SK-MEL-5 (cell line): ENCODE measurements at regions not wholly inside any gene's neighbourhood (a gene's known extent, or its start where the extent isn't known, plus 50 kb on each side); places are given as distances from the start of the nearest gene placed in this dataset.

Experiments
- DNase-seq: peaks from one replicate; pipeline ENCODE4 v3.0.0-alpha.2; 2016; ENCODE audit warnings: low read depth, low spot score
- in situ Hi-C: cut with HindIII; loops from 2 replicates; pipeline ENCODE4 v1.10.0; 2016; ENCODE audit warnings: low sequenced_read_pairs, high pct_unique_total_duplicates, low pct_unique_long_range_greater_than_20kb

GRCh38 chr4:138047290-138047689 lies 194.9 kb downstream of the SLC7A11 start:
- no peak for DNase-seq
- in situ Hi-C loops = no loop called here

GRCh38 chr4:138045036-138045435 lies 197.1 kb downstream of the SLC7A11 start:
- in situ Hi-C loops = no loop called here
- DNase-seq = no peak

- in situ Hi-C loops = no loop called here
- DNase-seq = no peak
These were observed 203.1 kb downstream of the SLC7A11 start for GRCh38 chr4:138039010-138039409.

DNA sequence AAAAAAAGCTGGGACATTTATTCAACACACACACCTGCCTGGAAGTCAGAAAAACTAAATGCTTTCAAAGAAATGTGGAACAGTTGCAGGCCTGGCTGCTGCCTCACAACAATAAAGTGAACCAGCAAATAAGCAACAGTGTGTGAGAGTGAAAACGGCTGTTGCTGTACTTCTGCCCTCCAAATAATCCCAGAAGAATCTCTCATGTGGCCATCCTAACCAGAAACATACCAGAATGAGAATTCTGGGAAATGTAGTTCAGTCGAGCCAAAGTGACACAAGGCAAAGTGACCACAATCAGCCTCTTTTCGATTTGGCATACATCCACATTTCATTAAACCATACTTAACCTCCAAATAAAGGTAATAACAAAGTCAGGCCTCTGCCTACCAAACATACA lies 204.5 kb downstream of the SLC7A11 start:
- in situ Hi-C loops = no loop called here
- peak; percentile 16 for DNase-seq

- peak; percentile 70 for DNase-seq
- in situ Hi-C loops = no loop called here
These were observed 206.3 kb downstream of the SLC7A11 start for GRCh38 chr4:138035781-138036258.

- in situ Hi-C loops = no loop called here
- DNase-seq = no peak
These were observed 207.3 kb downstream of the SLC7A11 start for GRCh38 chr4:138034871-138035270.

- no peak for DNase-seq
- in situ Hi-C loops = no loop called here
These were observed 209.9 kb downstream of the SLC7A11 start for GRCh38 chr4:138032222-138032621.

DNA sequence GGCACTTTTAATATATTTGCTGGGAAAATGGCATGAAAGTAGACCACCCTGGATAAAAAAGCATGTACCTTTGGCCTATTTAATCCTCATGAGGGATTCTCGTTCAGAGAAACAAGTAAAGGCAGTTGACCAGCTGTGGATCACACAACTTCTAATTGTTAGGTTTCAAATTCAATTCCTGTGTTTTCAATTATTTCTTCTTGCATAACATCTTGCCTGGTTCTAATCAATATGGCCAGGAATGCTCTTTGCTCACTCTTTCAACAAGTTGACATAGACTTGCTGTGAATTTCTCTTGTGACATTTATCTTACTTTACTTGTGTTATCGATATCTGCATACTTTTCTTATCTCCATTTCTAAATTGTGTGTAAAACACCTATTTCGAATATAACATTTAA lies 211.8 kb downstream of the SLC7A11 start:
- in situ Hi-C loops = no loop called here
- no peak for DNase-seq

DNA sequence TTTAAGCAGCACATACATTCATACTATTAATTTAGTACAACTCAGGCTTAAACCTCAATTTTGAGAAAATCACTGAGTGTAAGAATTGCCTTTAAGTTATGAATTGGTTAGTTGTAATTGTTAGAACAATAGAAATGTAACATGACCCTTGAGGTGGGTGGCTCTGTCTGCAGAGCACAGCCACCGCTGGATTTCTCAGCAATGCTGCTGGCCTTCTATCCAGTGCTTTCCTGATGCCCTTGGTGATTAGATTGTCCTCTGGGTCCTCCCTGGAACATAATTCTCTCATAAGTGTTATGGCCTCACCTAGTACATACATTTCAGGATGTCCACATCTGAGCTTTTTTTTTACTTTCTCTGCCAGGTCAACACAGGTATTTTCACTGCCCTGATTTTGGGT lies 213.2 kb downstream of the SLC7A11 start:
- in situ Hi-C loops = no loop called here
- no peak for DNase-seq

- in situ Hi-C loops = no loop called here
- no peak for DNase-seq
These were observed 220.9 kb downstream of the SLC7A11 start for GRCh38 chr4:138021139-138021830.

GRCh38 chr4:138014590-138015288 lies 227.4 kb downstream of the SLC7A11 start:
- in situ Hi-C loops = no loop called here

DNA sequence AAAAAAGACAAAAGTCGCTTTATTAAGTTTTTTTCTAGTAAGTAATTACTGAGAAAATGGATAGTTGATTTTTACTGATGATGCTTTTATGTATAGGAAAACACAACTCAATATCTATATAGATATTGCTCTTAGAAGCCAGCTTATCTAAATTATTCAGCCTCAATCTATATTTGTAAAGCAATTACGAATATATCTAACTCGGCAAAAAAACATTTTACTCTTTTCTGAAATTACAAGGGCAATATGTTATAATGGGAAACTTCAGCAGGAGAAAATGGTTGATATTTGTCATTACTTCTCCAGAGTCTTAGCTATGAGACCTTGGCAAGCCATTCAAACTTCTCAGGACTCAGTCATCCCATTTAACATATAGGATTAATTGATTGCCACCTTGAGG lies 228.5 kb downstream of the SLC7A11 start:
- DNase-seq = no peak
- in situ Hi-C loops = no loop called here

More at GRCh38 chr4:138014590-138015288, 227.4 kb downstream of the SLC7A11 start:
- DNase-seq = no peak

DNA sequence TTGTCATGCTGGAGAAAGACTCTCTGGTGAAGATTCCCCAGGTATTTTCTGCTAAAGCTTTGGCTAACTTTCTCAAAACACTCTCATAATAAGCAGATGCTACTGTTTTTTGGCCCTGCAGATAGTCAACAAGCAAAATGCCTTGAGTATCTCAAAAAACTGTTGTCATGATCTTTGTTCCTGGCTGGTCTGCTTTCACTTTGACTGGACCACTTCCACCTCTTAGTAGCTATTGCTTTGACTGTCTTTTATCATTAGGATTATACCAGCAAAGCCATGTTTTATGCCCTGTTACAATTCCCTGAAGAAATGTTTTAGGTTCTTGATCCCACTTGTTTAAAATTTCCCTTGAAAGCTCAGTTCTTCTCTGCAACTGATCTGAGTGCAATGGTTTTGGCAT lies 231.5 kb downstream of the SLC7A11 start:
- no peak for DNase-seq
- in situ Hi-C loops = no loop called here

GRCh38 chr4:138007572-138007971 lies 234.6 kb downstream of the SLC7A11 start:
- in situ Hi-C loops = no loop called here
- peak; percentile 5 for DNase-seq

DNA sequence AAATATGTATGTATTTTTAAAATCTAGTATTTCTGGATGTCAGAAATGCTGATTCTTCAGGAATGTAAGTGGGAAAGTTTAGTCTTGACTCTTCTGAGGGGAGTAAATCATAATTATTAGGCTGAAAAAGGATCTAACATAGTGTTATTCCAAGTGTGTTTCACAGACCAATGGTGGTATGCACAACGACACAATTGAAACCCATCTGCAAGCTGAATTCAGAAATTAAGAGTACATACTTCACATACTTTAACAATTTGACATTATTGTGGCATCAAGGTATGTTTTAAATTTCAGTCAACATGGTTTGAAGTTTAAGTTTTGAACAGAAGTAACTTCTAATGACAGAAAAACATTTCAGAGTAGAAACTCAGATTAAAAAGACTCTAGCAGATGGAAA lies 236.7 kb downstream of the SLC7A11 start:
- in situ Hi-C loops = no loop called here

GRCh38 chr4:138003248-138003647 lies 238.9 kb downstream of the SLC7A11 start:
- DNase-seq = no peak
- in situ Hi-C loops = no loop called here

More for the DNA sequence above, 236.7 kb downstream of the SLC7A11 start:
- DNase-seq = no peak

DNA sequence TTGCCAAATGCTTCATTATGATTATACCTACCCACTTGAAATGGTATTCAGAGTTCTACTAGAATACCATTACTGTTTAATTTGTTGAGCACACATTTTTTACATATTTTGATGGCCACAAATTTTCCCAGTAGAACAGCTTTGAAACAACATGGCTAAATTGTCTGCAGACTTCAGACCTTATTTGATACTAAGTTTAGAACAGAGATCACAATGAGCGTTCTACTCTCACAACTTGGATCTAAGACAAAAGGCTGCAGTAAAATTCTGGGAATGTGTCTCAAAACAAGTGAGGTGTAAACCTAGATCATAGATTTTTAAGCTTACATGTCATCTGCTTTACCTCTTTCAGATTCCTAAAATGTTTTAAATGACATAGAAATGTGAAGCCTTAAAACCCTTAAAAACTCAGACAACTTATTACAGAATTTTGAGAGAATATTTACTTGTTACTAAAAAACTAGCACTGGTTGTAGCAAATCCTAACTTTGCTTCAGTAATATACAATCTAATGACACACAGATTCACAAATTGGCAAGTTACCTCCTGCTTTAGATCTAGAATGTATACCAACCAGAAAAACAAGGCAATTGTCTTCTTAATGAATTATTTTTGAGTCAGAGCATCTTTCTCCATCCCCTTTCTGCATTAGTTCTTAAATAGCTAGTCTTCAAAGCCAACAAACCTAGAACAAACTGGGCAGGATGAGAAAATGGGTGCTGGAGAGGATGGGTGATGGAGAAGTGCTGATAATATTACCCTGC lies 243.3 kb downstream of the SLC7A11 start:
- in situ Hi-C loops = no loop called here
- DNase-seq = no peak

GRCh38 chr4:137997496-137997895 lies 244.7 kb downstream of the SLC7A11 start:
- in situ Hi-C loops = no loop called here
- no peak for DNase-seq
